GM23248 (cell line): ENCODE measurements at regions not wholly inside any gene's neighbourhood (a gene's known extent, or its start where the extent isn't known, plus 50 kb on each side); places are given as distances from the start of the nearest gene placed in this dataset.
A peak's percentile ranks its signal among the peaks of the same experiment; 100 is the strongest.

Source experiments
- DNase-seq: peaks from one replicate; pipeline ENCODE4 v3.0.0-alpha.2; 2015
- H2AFZ ChIP-seq: fragments of 200-600 bp; sonication (generic); 2 replicates; pipeline ENCODE4 v1.6.1; 2016; ENCODE audit warnings: antibody characterized with exemption
- H3F3A ChIP-seq: fragments of 200-600 bp; sonication (generic); 2 replicates; pipeline ENCODE4 v1.6.1; 2016; ENCODE audit warnings: mild to moderate bottlenecking, antibody characterized with exemption, mixed run types; ENCODE audit not compliant: insufficient read depth
- H3K27ac ChIP-seq: fragments of 200-600 bp; sonication (generic); 2 replicates; pipeline ENCODE4 v1.5.1; 2016; ENCODE audit warnings: mild to moderate bottlenecking
- H3K27me3 ChIP-seq: fragments of 200-600 bp; sonication (generic); replicated peaks from 2 replicates; pipeline ENCODE4 v1.6.1; 2016; ENCODE audit warnings: mild to moderate bottlenecking; ENCODE audit not compliant: insufficient read depth
- H3K36me3 ChIP-seq: fragments of 200-600 bp; sonication (generic); 2 replicates; pipeline ENCODE4 v1.6.1; 2016; ENCODE audit warnings: low read depth, mild to moderate bottlenecking
- H3K4me1 ChIP-seq: fragments of 200-600 bp; sonication (generic); 2 replicates; pipeline ENCODE4 v1.6.1; 2016; ENCODE audit warnings: mild to moderate bottlenecking; ENCODE audit not compliant: insufficient read depth
- H3K4me2 ChIP-seq: fragments of 200-600 bp; sonication (generic); one replicate; pipeline ENCODE4 v1.6.1; 2016; ENCODE audit warnings: mild to moderate bottlenecking; ENCODE audit not compliant: unreplicated experiment
- H3K4me3 ChIP-seq: fragments of 200-600 bp; sonication (generic); 2 replicates; pipeline ENCODE4 v1.5.1; 2016; ENCODE audit warnings: mild to moderate bottlenecking
- H3K79me2 ChIP-seq: fragments of 200-600 bp; sonication (generic); 2 replicates; pipeline ENCODE4 v1.6.1; 2016; ENCODE audit warnings: mild to moderate bottlenecking; ENCODE audit not compliant: insufficient read depth
- H3K9ac ChIP-seq: fragments of 200-600 bp; sonication (generic); 2 replicates; pipeline ENCODE4 v1.6.1; 2016; ENCODE audit warnings: mild to moderate bottlenecking
- H3K9me2 ChIP-seq: fragments of 200-600 bp; sonication (generic); 2 replicates; pipeline ENCODE4 v1.6.1; 2016; ENCODE audit warnings: mixed run types, mild to moderate bottlenecking, moderate library complexity; ENCODE audit not compliant: insufficient read depth
- H3K9me3 ChIP-seq: fragments of 200-600 bp; sonication (generic); one replicate; pipeline ENCODE4 v1.6.1; 2017; ENCODE audit warnings: low read depth
- H4K20me1 ChIP-seq: fragments of 200-600 bp; sonication (generic); 2 replicates; pipeline ENCODE4 v1.6.0; 2016; ENCODE audit not compliant: insufficient read depth
- EZH2 ChIP-seq: fragments of 200-600 bp; sonication (generic); IDR thresholded peaks from 2 replicates; pipeline ENCODE4 v1.6.1; 2018; ENCODE audit warnings: antibody characterized with exemption, mild to moderate bottlenecking; ENCODE audit not compliant: insufficient read depth, poor library complexity, severe bottlenecking
- EZH2phosphoT487 ChIP-seq: fragments of 200-600 bp; sonication (generic); IDR thresholded peaks from 2 replicates; pipeline ENCODE4 v1.6.1; 2018; ENCODE audit warnings: antibody characterized with exemption, moderate library complexity, mild to moderate bottlenecking, low read depth; ENCODE audit not compliant: insufficient read depth
- WGBS, 2 experiments: methylation state at CpG; one replicate each; pipeline ENCODE4 v1.1.6; 2015 to 2017; ENCODE audit warnings: low lambda C conversion rate in 2 of 2, low coverage in 1 of 2; ENCODE audit errors: missing lambda C conversion rate in 2 of 2; 5-methylcytosine and 5-hydroxymethylcytosine counted together
- in situ Hi-C: fragments of 300-500 bp; cut with MboI; formaldehyde crosslinking; loops from 2 replicates; pipeline ENCODE4 v1.15.0; 2020

GRCh38 chr20:11229772-11230171 lies 556.0 kb upstream of the JAG1 start:
- Histone ChIP-seq H3K79me2 (no peaks in the 10 kb centered on the region), H3K4me1 (peaks cover 16% of the 10 kb centered on the region), H3K27ac (peak overlapping the region; percentile 59), H2AFZ (0 out of 2 replicates have a peak overlapping the region, but pooled peaks have one; percentile 1), H3F3A (peaks cover 13% of the 10 kb centered on the region), H3K4me2 (peak overlapping the region; percentile 55), H3K4me3 (peak overlapping the region; percentile 24), H3K36me3 (no peaks in the 10 kb centered on the region), H3K9me2 (no peaks in the 10 kb centered on the region), H3K9me3 (no peaks in the 10 kb centered on the region), H3K9ac (peak overlapping the region; percentile 23; the same call in 1 of the 2 replicates), H3K27me3 (no peaks in the 10 kb centered on the region), H4K20me1 (no peaks in the 10 kb centered on the region)
- TF ChIP-seq EZH2 (no peak), EZH2phosphoT487 (0 out of 2 replicates have a peak, but pooled peaks have one; percentile 41)
- WGBS, 2 experiments: 0% methylated on average over 3 of the region's 3 CpGs
- in situ Hi-C loops: no loop called here
- DNase-seq: peak; percentile 96

GRCh38 chr20:11230999-11231398 lies 557.2 kb upstream of the JAG1 start:
- H3K9ac ChIP-seq: no peak overlapping the region
- WGBS, 2 experiments: 100% methylated on average over 1 of the region's 1 CpG
- peaks cover 27% of the 10 kb centered on the region for H3K4me1 ChIP-seq
- no peaks in the 10 kb centered on the region for H3K36me3 ChIP-seq
- H3K4me3 ChIP-seq: no peak overlapping the region
- H3K79me2 ChIP-seq: no peaks in the 10 kb centered on the region
- DNase-seq: no peak
- H3K27ac ChIP-seq: no peak overlapping the region
- in situ Hi-C loops: no loop called here
- no peaks in the 10 kb centered on the region for H3K9me3 ChIP-seq
- no peak for TF ChIP-seq EZH2phosphoT487
- TF ChIP-seq EZH2: no peak
- H2AFZ ChIP-seq: no peak overlapping the region
- H3K27me3 ChIP-seq: no peaks in the 10 kb centered on the region
- no peak overlapping the region for H3K4me2 ChIP-seq
- peaks cover 13% of the 10 kb centered on the region for H3F3A ChIP-seq
- no peaks in the 10 kb centered on the region for H3K9me2 ChIP-seq
- H4K20me1 ChIP-seq: no peaks in the 10 kb centered on the region

- no peak overlapping the region for H3K4me3 ChIP-seq
- 94 to 95% methylated on average over 11 of the region's 11 CpGs for WGBS, 2 experiments
Measured at GRCh38 chr20:11231742-11232648, 558.2 kb upstream of the JAG1 start.

GRCh38 chr20:11232896-11233295 lies 559.1 kb upstream of the JAG1 start:
- Histone ChIP-seq H3K9ac (no peak overlapping the region), H3K4me3 (no peak overlapping the region), H3K36me3 (no peaks in the 10 kb centered on the region), H3K79me2 (no peaks in the 10 kb centered on the region), H3K27me3 (no peaks in the 10 kb centered on the region), H2AFZ (no peak overlapping the region), H3F3A (peaks cover 13% of the 10 kb centered on the region), H4K20me1 (no peaks in the 10 kb centered on the region), H3K27ac (no peak overlapping the region), H3K4me1 (peaks cover 27% of the 10 kb centered on the region), H3K4me2 (no peak overlapping the region), H3K9me3 (no peaks in the 10 kb centered on the region), H3K9me2 (no peaks in the 10 kb centered on the region)
- WGBS, 2 experiments: 78 to 80% methylated on average over 8 of the region's 8 CpGs
- no peak for TF ChIP-seq EZH2phosphoT487
- TF ChIP-seq EZH2: no peak
- in situ Hi-C loops: no loop called here
- DNase-seq: no peak

More at GRCh38 chr20:11231742-11232648, 558.2 kb upstream of the JAG1 start:
- H3K9me2 ChIP-seq: no peaks in the 10 kb centered on the region
- in situ Hi-C loops: no loop called here
- H3K79me2 ChIP-seq: no peaks in the 10 kb centered on the region
- H3K27ac ChIP-seq: no peak overlapping the region
- H2AFZ ChIP-seq: no peak overlapping the region
- no peaks in the 10 kb centered on the region for H3K36me3 ChIP-seq
- DNase-seq: no peak
- no peak overlapping the region for H3K9ac ChIP-seq
- H3K4me1 ChIP-seq: peaks cover 27% of the 10 kb centered on the region
- H3K27me3 ChIP-seq: no peaks in the 10 kb centered on the region
- H3K4me2 ChIP-seq: no peak overlapping the region
- TF ChIP-seq EZH2 (no peak), EZH2phosphoT487 (no peak)
- H3K9me3 ChIP-seq: no peaks in the 10 kb centered on the region
- peaks cover 13% of the 10 kb centered on the region for H3F3A ChIP-seq
- H4K20me1 ChIP-seq: no peaks in the 10 kb centered on the region
